MM.1S (cell line): ENCODE measurements at regions not wholly inside any gene's neighbourhood (a gene's known extent, or its start where the extent isn't known, plus 50 kb on each side); places are given as distances from the start of the nearest gene placed in this dataset.

ENCODE experiments used
- EZH2 ChIP-seq: fragments of 300-600 bp; sonication (generic); optimal IDR thresholded peaks from 2 replicates; pipeline ENCODE3; 2017; ENCODE audit warnings: low read depth, mild to moderate bottlenecking, antibody characterized with exemption, low read length, mixed read lengths
- EZH2phosphoT487 ChIP-seq: fragments of 300-600 bp; sonication (generic); IDR thresholded peaks from 2 replicates; pipeline ENCODE4 v1.6.1; 2018; ENCODE audit warnings: antibody characterized with exemption, low read length
- TF ChIP-seq, protein P1 (sequence below): fragments of 300-600 bp; sonication (generic); IDR thresholded peaks from 2 replicates; pipeline ENCODE4 v1.5.1; 2016; ENCODE audit warnings: antibody characterized with exemption, low read length, mixed read lengths

DNA sequence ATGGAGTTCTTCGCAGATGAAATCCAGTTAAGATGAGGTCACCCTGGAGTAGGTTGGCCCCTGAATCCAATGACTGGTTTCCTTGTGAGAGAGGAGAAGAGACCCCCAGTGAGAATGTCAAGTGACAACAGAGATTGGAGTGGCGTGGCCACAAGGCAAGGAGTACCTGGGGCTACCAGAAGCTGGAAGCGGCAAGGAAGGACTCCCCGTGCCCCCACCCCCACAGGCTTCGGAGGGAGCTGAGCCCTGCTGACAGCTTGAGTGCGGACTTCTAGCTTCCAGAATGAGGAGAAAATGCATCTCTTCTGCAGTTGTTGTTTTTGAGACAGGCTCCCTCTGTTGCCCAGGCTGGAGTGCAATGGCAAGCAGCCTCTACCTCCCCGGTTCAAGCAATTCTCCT, 78.0 kb upstream of the HPCAL1 start:
- TF ChIP-seq, protein P1, sequence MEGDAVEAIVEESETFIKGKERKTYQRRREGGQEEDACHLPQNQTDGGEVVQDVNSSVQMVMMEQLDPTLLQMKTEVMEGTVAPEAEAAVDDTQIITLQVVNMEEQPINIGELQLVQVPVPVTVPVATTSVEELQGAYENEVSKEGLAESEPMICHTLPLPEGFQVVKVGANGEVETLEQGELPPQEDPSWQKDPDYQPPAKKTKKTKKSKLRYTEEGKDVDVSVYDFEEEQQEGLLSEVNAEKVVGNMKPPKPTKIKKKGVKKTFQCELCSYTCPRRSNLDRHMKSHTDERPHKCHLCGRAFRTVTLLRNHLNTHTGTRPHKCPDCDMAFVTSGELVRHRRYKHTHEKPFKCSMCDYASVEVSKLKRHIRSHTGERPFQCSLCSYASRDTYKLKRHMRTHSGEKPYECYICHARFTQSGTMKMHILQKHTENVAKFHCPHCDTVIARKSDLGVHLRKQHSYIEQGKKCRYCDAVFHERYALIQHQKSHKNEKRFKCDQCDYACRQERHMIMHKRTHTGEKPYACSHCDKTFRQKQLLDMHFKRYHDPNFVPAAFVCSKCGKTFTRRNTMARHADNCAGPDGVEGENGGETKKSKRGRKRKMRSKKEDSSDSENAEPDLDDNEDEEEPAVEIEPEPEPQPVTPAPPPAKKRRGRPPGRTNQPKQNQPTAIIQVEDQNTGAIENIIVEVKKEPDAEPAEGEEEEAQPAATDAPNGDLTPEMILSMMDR, result no peak
- TF ChIP-seq EZH2 (no peak), EZH2phosphoT487 (no peak)
